HG02884 (cell line): ENCODE measurements at regions not wholly inside any gene's neighbourhood (a gene's known extent, or its start where the extent isn't known, plus 50 kb on each side); places are given as distances from the start of the nearest gene placed in this dataset.
A peak's percentile ranks its signal among the peaks of the same experiment; 100 is the strongest.

Experiments used
- ATAC-seq: cut with Tn5 transposase; IDR thresholded peaks from one replicate; pipeline ENCODE4 v1.9.1; 2021; ENCODE audit warnings: mild to moderate bottlenecking, moderate library complexity; ENCODE audit not compliant: unreplicated experiment

GRCh38 chr6:137933696-137934095 lies 66.6 kb downstream of the TNFAIP3 start:
- no peak for ATAC-seq

- ATAC-seq, result no peak
Measured at GRCh38 chr6:137936798-137937197, 69.7 kb downstream of the TNFAIP3 start.

GRCh38 chr6:137937834-137938233 lies 70.8 kb downstream of the TNFAIP3 start:
- no peak for ATAC-seq

- no peak for ATAC-seq
Measured at GRCh38 chr6:137938770-137939379, 71.8 kb downstream of the TNFAIP3 start.

- no peak for ATAC-seq
Measured at GRCh38 chr6:137941995-137942394, 74.9 kb downstream of the TNFAIP3 start.

- no peak for ATAC-seq
Measured at GRCh38 chr6:137942736-137943135, 75.7 kb downstream of the TNFAIP3 start.

- peak; percentile 26 for ATAC-seq
Measured at GRCh38 chr6:137944381-137944780, 77.3 kb downstream of the TNFAIP3 start.

- ATAC-seq, result peak; percentile 38
Measured at GRCh38 chr6:137944793-137945498, 77.9 kb downstream of the TNFAIP3 start.

GRCh38 chr6:137949686-137950390 lies 82.8 kb downstream of the TNFAIP3 start:
- ATAC-seq, result no peak

- ATAC-seq, result no peak
Measured at GRCh38 chr6:137950581-137950980, 83.5 kb downstream of the TNFAIP3 start.

- ATAC-seq, result peak; percentile 57
Measured at GRCh38 chr6:137951064-137951597, 84.1 kb downstream of the TNFAIP3 start.

- ATAC-seq, result no peak
Measured at GRCh38 chr6:137952247-137952646, 85.2 kb downstream of the TNFAIP3 start.

- no peak for ATAC-seq
Measured at GRCh38 chr6:137953761-137954160, 86.7 kb downstream of the TNFAIP3 start.

- ATAC-seq, result no peak
Measured at GRCh38 chr6:137954253-137954652, 87.2 kb downstream of the TNFAIP3 start.

- ATAC-seq, result no peak
Measured at GRCh38 chr6:137956098-137956488, 89.0 kb downstream of the TNFAIP3 start.

GRCh38 chr6:137957471-137957870 lies 90.4 kb downstream of the TNFAIP3 start:
- no peak for ATAC-seq

GRCh38 chr6:137958811-137959565 lies 91.9 kb downstream of the TNFAIP3 start:
- ATAC-seq, result no peak

GRCh38 chr6:137962725-137963124 lies 95.7 kb downstream of the TNFAIP3 start:
- ATAC-seq, result no peak

GRCh38 chr6:137964876-137965275 lies 97.8 kb downstream of the TNFAIP3 start:
- ATAC-seq, result no peak

- ATAC-seq, result no peak
Measured at GRCh38 chr6:137967689-137968454, 100.8 kb downstream of the TNFAIP3 start.
